Activated CD4-positive, alpha-beta T cell treated with anti-CD3 and anti-CD28 coated beads for 4 hours (primary cell): ENCODE measurements at regions not wholly inside any gene's neighbourhood (a gene's known extent, or its start where the extent isn't known, plus 50 kb on each side); places are given as distances from the start of the nearest gene placed in this dataset.
A peak's percentile ranks its signal among the peaks of the same experiment; 100 is the strongest.

ENCODE experiments used
- DNase-seq, 2 donors: peaks; one replicate each; pipeline ENCODE4 v3.0.0-alpha.2; 2020

GRCh38 chr14:98093111-98093510 is 1178.9 kb downstream of the BCL11B start:
- DNase-seq, result no peak

GRCh38 chr14:98099527-98099926 is 1172.5 kb downstream of the BCL11B start:
- DNase-seq, result no peak

- peak in 1 of 2 donors; percentile 7 for DNase-seq
These were observed 1170.7 kb downstream of the BCL11B start for GRCh38 chr14:98101323-98101722.

- DNase-seq, result peak in 1 of 2 donors; percentile 8
These were observed 1168.3 kb downstream of the BCL11B start for GRCh38 chr14:98103705-98104104.

- no peak for DNase-seq
These were observed 1162.7 kb downstream of the BCL11B start for GRCh38 chr14:98109326-98109725.

DNA sequence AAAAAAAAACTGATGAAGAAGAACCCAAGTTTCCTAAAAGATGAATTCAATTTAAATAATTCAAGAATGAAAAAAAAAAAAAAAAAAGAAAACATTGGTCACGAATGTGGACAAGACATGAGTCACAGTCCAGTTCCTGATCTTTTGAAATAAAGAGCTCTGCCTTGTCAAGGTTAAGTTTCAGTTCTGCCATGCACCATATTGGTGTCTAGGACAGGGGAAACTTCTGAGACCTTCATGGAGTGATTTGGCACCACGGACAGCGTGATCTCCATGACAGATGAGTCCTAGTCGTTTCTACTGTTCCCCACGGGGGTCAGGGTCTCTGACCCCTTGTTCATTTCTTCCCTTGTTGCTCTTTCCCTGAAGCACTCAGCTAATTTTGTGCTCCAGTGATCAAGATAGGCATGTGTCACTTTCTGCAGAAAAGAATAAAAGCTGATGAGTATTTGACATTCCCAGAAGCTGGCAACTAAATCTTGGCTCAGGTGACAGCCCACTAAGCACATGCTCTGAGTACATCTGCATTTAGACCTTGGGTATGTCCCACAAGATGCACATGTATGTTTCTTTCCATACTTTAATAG is 1159.7 kb downstream of the BCL11B start:
- DNase-seq, result no peak

GRCh38 chr14:98114122-98114895 is 1157.7 kb downstream of the BCL11B start:
- no peak for DNase-seq

- DNase-seq, result no peak
These were observed 1157.1 kb downstream of the BCL11B start for GRCh38 chr14:98114946-98115345.

GRCh38 chr14:98118749-98119148 is 1153.2 kb downstream of the BCL11B start:
- DNase-seq, result no peak

DNA sequence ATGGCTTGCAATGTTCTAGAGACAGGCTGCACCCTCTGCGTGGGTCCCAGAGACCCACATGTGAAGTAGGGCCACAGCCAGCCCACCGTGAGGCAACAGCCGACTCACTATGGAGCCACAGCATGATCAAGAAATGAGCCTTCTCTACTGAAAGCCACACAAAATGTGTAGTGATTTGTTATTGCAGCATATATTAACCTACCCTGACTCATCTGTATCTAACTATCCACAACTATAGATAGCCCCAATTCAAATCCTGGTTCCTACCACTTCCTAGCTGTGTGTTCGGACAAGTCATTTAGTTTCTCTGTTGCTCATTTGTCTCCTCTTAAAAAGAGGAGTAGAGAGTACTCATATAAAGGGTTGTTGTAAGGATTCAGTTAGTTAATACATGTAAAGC is 1152.3 kb downstream of the BCL11B start:
- no peak for DNase-seq

- DNase-seq, result no peak
These were observed 1151.0 kb downstream of the BCL11B start for GRCh38 chr14:98120831-98121464.

DNA sequence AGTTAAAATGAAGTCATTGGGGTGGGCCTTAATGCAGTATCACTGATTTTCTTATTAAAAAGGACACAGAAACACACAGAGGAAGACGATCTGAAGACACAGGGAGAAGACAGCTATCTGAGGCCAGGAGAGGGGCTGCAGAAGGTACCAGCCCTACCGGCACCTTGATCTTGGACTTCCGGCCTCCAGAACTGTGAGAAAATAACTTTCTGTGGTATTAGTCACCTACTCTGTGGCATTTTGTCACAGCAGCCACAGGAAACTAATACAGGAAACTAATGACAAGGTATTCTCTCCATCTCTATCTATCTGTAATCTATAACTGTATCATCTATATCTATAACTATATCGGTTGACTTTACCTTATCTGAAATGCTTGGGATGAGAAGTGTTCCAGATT is 1149.5 kb downstream of the BCL11B start:
- no peak for DNase-seq

- no peak for DNase-seq
These were observed 1141.3 kb downstream of the BCL11B start for GRCh38 chr14:98130691-98131090.

DNA sequence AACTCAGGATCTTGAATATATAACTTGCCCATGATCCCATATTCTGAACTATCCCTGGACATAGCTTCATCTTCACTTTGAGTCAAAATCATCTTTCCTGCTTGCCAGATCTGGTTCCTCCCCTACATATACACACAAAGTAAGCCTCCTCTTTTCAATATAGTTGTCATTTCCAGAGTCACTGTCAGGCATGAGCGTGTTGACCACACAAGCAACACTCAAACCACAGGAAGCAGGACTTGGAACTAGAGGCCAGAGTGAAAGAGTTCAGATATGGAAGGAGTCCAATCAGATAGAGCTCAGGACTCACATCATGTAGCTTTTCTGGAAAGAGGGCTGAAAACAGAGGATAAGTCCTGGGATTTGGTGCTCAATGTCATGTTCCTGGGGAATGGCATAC is 1140.6 kb downstream of the BCL11B start:
- no peak for DNase-seq

GRCh38 chr14:98133806-98134205 is 1138.2 kb downstream of the BCL11B start:
- DNase-seq, result no peak

- peak in 1 of 2 donors; percentile 16 for DNase-seq
These were observed 1135.8 kb downstream of the BCL11B start for GRCh38 chr14:98136012-98136789.

DNA sequence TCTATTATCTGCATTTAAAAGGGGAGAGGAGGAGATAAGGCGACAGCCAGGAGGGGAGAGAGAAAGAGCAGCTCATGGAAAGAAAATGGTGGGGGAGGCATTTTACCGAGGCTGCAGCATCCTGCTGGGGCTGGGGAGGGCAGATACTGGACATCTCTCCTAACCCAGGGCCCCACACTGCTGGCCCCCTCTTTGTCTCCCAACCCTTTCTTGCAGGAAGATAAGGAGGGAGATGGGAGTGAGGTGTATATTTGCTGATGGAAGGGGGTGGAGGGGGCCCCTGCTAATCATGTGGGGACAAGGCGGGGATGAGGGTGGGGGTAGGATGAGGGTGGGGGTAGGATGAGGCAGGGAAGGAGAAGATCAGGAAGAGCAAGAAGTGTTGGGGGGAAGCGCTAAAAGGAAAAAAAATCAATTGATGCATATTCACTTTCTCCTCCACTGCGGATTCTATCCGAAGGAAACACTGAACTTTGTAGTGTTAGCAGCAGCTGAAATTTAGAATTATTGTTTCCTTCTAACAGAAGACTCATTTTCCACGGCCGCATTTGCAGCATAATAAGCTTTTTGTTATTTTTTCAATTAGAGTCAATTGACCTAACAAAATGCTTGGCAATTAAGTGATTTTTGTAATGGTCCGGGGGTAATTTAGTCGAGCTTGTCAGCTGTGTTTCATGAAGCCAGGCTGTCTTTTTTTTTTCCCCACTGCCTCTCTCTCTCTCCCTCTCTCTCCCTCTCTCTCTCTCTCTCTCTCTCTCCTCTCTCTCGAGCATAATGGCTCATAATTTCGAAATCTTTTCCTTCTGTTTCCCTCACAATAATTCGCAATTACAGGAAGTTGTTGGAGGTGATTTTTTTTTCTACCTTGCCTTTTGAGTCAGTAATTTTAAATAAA is 1134.6 kb downstream of the BCL11B start:
- no peak for DNase-seq

GRCh38 chr14:98138666-98139065 is 1133.3 kb downstream of the BCL11B start:
- DNase-seq, result peak; percentile 64 to 77

DNA sequence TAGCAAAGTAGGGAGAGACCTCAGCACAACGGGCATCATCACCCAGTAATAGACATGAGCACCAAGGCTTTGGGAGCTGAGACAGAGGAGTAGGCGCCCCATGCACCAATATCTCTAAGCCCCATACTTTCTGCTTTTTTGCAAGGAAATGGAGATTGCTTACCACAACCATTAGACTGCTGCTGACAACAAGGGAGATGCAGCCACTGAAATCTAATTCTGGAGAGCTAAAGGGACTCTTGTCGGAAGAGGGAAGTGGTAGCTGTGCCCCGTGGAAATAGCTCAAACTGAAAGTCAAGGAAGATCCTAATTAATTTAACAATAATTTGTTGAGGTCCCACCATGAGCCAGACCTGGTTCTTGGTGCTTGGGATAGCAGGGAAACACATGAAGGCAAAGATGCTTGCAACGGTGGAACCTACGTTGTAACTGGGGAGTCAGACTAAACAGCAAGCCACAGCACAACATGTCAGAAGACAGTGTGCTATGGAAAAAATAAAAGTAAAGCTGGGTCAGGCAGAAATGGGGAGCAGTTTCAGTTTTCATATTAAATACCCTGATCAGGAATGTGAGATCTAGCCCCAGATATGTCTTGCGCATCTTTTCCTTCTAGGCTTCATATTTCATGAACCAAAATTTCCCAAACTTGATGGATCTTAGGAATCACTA is 1131.0 kb downstream of the BCL11B start:
- DNase-seq, result no peak

- no peak for DNase-seq
These were observed 1128.4 kb downstream of the BCL11B start for GRCh38 chr14:98143566-98143965.

- DNase-seq, result no peak
These were observed 1127.0 kb downstream of the BCL11B start for GRCh38 chr14:98144964-98145363.

DNA sequence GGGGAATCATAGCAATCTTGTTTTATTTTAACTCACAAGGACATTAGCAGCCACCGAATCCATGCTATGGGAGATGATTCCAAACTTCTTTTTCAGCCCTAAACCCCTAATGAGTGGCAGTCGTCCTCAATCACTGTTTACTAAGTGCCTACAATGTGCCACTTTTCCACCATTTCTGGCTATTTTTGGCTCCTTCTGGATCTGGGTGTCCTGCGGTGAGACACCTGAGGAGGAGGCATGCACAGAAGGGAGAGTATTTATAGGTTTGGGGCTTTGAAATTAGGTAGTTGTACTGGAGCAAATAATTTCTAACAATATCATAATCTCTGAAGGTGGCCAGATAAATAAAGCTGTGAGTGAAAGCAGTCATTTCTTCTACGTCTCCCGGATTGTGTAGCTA is 1125.6 kb downstream of the BCL11B start:
- DNase-seq, result no peak
